HG03064 (cell line): ENCODE measurements at regions not wholly inside any gene's neighbourhood (a gene's known extent, or its start where the extent isn't known, plus 50 kb on each side); places are given as distances from the start of the nearest gene placed in this dataset.
"Not testable (repeated sequence)": the region's sequence is repeated elsewhere in the genome, so short reads cannot be mapped to it uniquely, and the experiment has no call there.

ENCODE experiments used
- ATAC-seq: cut with Tn5 transposase; IDR thresholded peaks from one replicate; pipeline ENCODE4 v1.9.1; 2021; ENCODE audit warnings: low read depth; ENCODE audit not compliant: unreplicated experiment

GRCh38 chr9:106082621-106083020, 388.3 kb downstream of the TMEM38B start:
- no peak for ATAC-seq

- no peak for ATAC-seq
Measured at GRCh38 chr9:106084702-106085101, 390.4 kb downstream of the TMEM38B start.

- no peak for ATAC-seq
Measured at GRCh38 chr9:106085479-106085878, 391.1 kb downstream of the TMEM38B start.

GRCh38 chr9:106092083-106092482, 397.7 kb downstream of the TMEM38B start:
- ATAC-seq: no peak

GRCh38 chr9:106102821-106103220, 408.5 kb downstream of the TMEM38B start:
- ATAC-seq: no peak

- no peak for ATAC-seq
Measured at GRCh38 chr9:106104887-106105286, 410.5 kb downstream of the TMEM38B start.

- ATAC-seq: no peak
Measured at GRCh38 chr9:106106396-106106795, 412.1 kb downstream of the TMEM38B start.

GRCh38 chr9:106107716-106108115, 413.4 kb downstream of the TMEM38B start:
- no peak for ATAC-seq

- not testable (repeated sequence) for ATAC-seq
Measured at GRCh38 chr9:106109706-106110105, 415.4 kb downstream of the TMEM38B start.

- no peak for ATAC-seq
Measured at GRCh38 chr9:106110483-106110882, 416.1 kb downstream of the TMEM38B start.

- ATAC-seq: no peak
Measured at GRCh38 chr9:106111039-106111730, 416.8 kb downstream of the TMEM38B start.

GRCh38 chr9:106112935-106113334, 418.6 kb downstream of the TMEM38B start:
- no peak for ATAC-seq

GRCh38 chr9:106119176-106119575, 424.8 kb downstream of the TMEM38B start:
- ATAC-seq: no peak

- no peak for ATAC-seq
Measured at GRCh38 chr9:106120071-106120470, 425.7 kb downstream of the TMEM38B start.

GRCh38 chr9:106127776-106128175, 433.4 kb downstream of the TMEM38B start:
- no peak for ATAC-seq

GRCh38 chr9:106130374-106130773, 436.0 kb downstream of the TMEM38B start:
- no peak for ATAC-seq

GRCh38 chr9:106143781-106144180, 449.4 kb downstream of the TMEM38B start:
- no peak for ATAC-seq

- ATAC-seq: no peak
Measured at GRCh38 chr9:106146066-106146840, 451.9 kb downstream of the TMEM38B start.

GRCh38 chr9:106146886-106147285, 452.5 kb downstream of the TMEM38B start:
- ATAC-seq: no peak

GRCh38 chr9:106149956-106150355, 455.6 kb downstream of the TMEM38B start:
- ATAC-seq: no peak

GRCh38 chr9:106156465-106156864, 462.1 kb downstream of the TMEM38B start:
- no peak for ATAC-seq

- no peak for ATAC-seq
Measured at GRCh38 chr9:106172265-106172664, 477.9 kb downstream of the TMEM38B start.
